Glutamatergic neuron (in vitro differentiated cells): ENCODE measurements at regions not wholly inside any gene's neighbourhood (a gene's known extent, or its start where the extent isn't known, plus 50 kb on each side); places are given as distances from the start of the nearest gene placed in this dataset.

Experiments used
- DNase-seq: peaks from one replicate; pipeline ENCODE4 v3.0.0; 2022
- H3K27ac Mint-ChIP-seq: one replicate; pipeline ENCODE4 v1.8.0; 2020; ENCODE audit warnings: mild to moderate bottlenecking, mixed read lengths, inconsistent platforms; ENCODE audit not compliant: unreplicated experiment
- H3K27me3 Mint-ChIP-seq: one replicate; pipeline ENCODE4 v1.8.0; 2020; ENCODE audit warnings: mild to moderate bottlenecking, moderate library complexity, mixed read lengths, inconsistent platforms; ENCODE audit not compliant: unreplicated experiment
- H3K36me3 Mint-ChIP-seq: one replicate; pipeline ENCODE4 v1.8.0; 2020; ENCODE audit warnings: mild to moderate bottlenecking, mixed read lengths, inconsistent platforms; ENCODE audit not compliant: unreplicated experiment
- H3K4me1 Mint-ChIP-seq: one replicate; pipeline ENCODE4 v1.8.0; 2020; ENCODE audit warnings: mild to moderate bottlenecking, low read depth, mixed read lengths, inconsistent platforms; ENCODE audit not compliant: unreplicated experiment
- H3K4me3 Mint-ChIP-seq: one replicate; pipeline ENCODE4 v1.8.0; 2020; ENCODE audit warnings: mild to moderate bottlenecking, mixed read lengths, inconsistent platforms; ENCODE audit not compliant: unreplicated experiment
- H3K9me3 Mint-ChIP-seq: one replicate; pipeline ENCODE4 v1.8.0; 2020; ENCODE audit warnings: mild to moderate bottlenecking, moderate library complexity, mixed read lengths, inconsistent platforms; ENCODE audit not compliant: unreplicated experiment
- CTCF ChIP-seq: fragments of 200-600 bp; sonication (generic); IDR thresholded peaks from one replicate; pipeline ENCODE4 v1.5.0; 2021; ENCODE audit not compliant: partially characterized antibody, unreplicated experiment

- TF ChIP-seq CTCF, result no peak
- H3K9me3 Mint-ChIP-seq, result no peaks in the 10 kb centered on the region
- no peaks in the 10 kb centered on the region for H3K27me3 Mint-ChIP-seq
- no peak overlapping the region for H3K4me3 Mint-ChIP-seq
- DNase-seq, result no peak
- H3K36me3 Mint-ChIP-seq, result no peaks in the 10 kb centered on the region
- H3K4me1 Mint-ChIP-seq, result no peaks in the 10 kb centered on the region
- H3K27ac Mint-ChIP-seq, result no peak overlapping the region
These were observed 352.2 kb downstream of the IDS start for GRCh38 chrX:149152941-149153340.

- TF ChIP-seq CTCF, result no peak
- no peak overlapping the region for H3K27ac Mint-ChIP-seq
- no peaks in the 10 kb centered on the region for H3K36me3 Mint-ChIP-seq
- H3K4me1 Mint-ChIP-seq, result no peaks in the 10 kb centered on the region
- H3K27me3 Mint-ChIP-seq, result no peaks in the 10 kb centered on the region
- no peak for DNase-seq
- H3K9me3 Mint-ChIP-seq, result no peaks in the 10 kb centered on the region
- H3K4me3 Mint-ChIP-seq, result no peak overlapping the region
These were observed 353.0 kb downstream of the IDS start for GRCh38 chrX:149151805-149152757.

GRCh38 chrX:149145845-149146285 is 359.2 kb downstream of the IDS start:
- Mint-ChIP-seq H3K4me1 (no peaks in the 10 kb centered on the region), H3K36me3 (no peaks in the 10 kb centered on the region), H3K9me3 (no peaks in the 10 kb centered on the region), H3K27me3 (no peaks in the 10 kb centered on the region), H3K27ac (no peak overlapping the region), H3K4me3 (no peak overlapping the region)
- DNase-seq, result no peak
- no peak for TF ChIP-seq CTCF

GRCh38 chrX:149131774-149132173 is 373.3 kb downstream of the IDS start:
- no peaks in the 10 kb centered on the region for H3K36me3 Mint-ChIP-seq
- no peak overlapping the region for H3K4me3 Mint-ChIP-seq
- no peak for DNase-seq
- no peak overlapping the region for H3K27ac Mint-ChIP-seq
- H3K9me3 Mint-ChIP-seq, result no peaks in the 10 kb centered on the region
- H3K27me3 Mint-ChIP-seq, result no peaks in the 10 kb centered on the region
- H3K4me1 Mint-ChIP-seq, result no peaks in the 10 kb centered on the region
- TF ChIP-seq CTCF, result no peak

GRCh38 chrX:149129767-149130166 is 375.3 kb downstream of the IDS start:
- Mint-ChIP-seq H3K4me1 (no peaks in the 10 kb centered on the region), H3K9me3 (no peaks in the 10 kb centered on the region), H3K27me3 (no peaks in the 10 kb centered on the region), H3K4me3 (no peak overlapping the region), H3K36me3 (no peaks in the 10 kb centered on the region), H3K27ac (no peak overlapping the region)
- no peak for DNase-seq
- TF ChIP-seq CTCF, result no peak
